OCI-LY1 (cell line): ENCODE measurements at regions not wholly inside any gene's neighbourhood (a gene's known extent, or its start where the extent isn't known, plus 50 kb on each side); places are given as distances from the start of the nearest gene placed in this dataset.

Experiments
- CTCF ChIP-seq: fragments of 200-600 bp; sonication (generic), shearing (Covaris generic); IDR thresholded peaks from 2 replicates; pipeline ENCODE4 v1.5.1; 2017; ENCODE audit warnings: mild to moderate bottlenecking, antibody characterized with exemption, low read length, moderate library complexity, mixed read lengths
- EZH2 ChIP-seq: fragments of 200-600 bp; sonication (generic), shearing (Covaris generic); IDR thresholded peaks from 2 replicates; pipeline ENCODE4 v1.8.0; 2017; ENCODE audit warnings: borderline replicate concordance, mixed run types, mild to moderate bottlenecking, antibody characterized with exemption, low read length, moderate library complexity, mixed read lengths

DNA sequence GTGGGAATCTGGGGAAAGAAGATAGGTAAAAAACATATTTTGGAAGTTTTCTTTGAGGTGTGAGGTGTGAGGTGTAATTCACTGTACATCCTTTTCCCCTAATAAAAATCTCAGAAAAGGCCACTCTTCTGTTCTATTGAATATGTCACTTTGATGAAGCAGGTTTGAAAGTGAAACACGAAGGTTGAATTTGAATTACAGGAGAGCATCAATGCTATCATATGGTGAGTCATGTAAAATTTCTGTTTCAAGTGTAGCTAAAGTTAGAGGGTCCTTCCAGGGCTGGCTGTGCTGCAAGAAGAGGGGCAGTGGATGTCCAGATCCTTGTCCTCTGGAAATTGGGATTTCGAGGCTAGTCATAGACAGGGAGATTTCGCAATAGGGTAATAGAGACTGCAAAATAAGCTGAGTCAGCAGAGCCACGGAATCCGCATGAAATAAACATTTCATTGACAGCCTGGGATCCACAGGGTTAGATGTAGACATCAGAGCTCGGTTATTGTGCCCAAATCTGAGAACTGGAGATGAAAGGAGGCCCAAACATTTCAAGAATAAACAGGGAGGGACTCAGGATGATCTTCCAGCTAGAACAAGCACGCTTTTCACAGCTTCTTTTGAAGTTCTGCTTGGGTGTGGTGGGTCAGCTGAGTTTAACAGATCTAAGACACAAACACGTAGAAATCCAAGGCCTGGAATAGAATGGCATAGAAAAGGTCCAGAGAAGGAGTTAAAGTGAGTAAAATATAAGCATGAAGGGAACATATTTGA is 194.4 kb upstream of the CDKN2B start:
- TF ChIP-seq CTCF (no peak), EZH2 (no peak)
